ENCODE measurements at regions not wholly inside any gene's neighbourhood (a gene's known extent, or its start where the extent isn't known, plus 50 kb on each side); places are given as distances from the start of the nearest gene placed in this dataset.

DNA sequence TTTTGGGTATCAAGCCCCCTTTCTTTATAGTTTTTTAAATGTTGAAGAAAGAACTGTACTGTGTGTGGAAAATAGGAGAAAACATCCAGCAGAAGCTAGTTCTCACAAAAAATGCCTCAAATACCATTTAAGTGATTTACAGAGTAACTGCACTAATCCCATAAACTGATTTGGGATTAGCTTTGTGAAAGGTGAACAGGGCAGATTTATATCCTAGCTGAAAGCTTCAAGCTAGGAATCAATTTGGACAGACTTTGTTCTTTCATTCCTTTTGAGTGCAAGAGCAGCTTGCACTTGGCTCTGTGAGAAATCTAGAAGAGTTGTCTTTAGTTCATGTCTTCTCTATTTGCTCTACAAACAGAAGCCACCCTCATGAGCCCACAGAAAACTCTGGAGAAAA is 183.9 kb upstream of the VRK2 start:
- Histone ChIP-seq H3K9me2 (no peaks in the 10 kb centered on the region), H3K27ac (ENCODE audit: low read depth in 2 of 2, low read length in 1 of 2) (no peak overlapping the region), H3K4me2 (no peak overlapping the region), H3K9me3 (no peaks in the 10 kb centered on the region), H2AFZ (ENCODE audit: low read depth) (no peak overlapping the region), H3K4me3 (ENCODE audit: low read depth in 2 of 2, low read length in 1 of 2) (no peak overlapping the region), H3K36me3 (replicated peaks in 1 of 2; ENCODE audit: control insufficient read depth in 1 of 2, insufficient read depth in 2 of 2, low read length in 1 of 2) (no peaks in the 10 kb centered on the region), H4K20me1 (ENCODE audit: insufficient read depth) (no peaks in the 10 kb centered on the region), H3K79me2 (ENCODE audit: insufficient read depth) (no peaks in the 10 kb centered on the region), H3F3A (replicated peaks; ENCODE audit: insufficient read depth) (no peaks in the 10 kb centered on the region), H3K4me1 (ENCODE audit: control insufficient read depth in 1 of 2, insufficient read depth in 2 of 2, low read depth in 1 of 2, low read length in 1 of 2) (no peaks in the 10 kb centered on the region), H3K27me3 (ENCODE audit: insufficient read depth) (no peaks in the 10 kb centered on the region), H3K9ac (no peak overlapping the region)
- POLR2A ChIA-PET: no interaction called here
- TF ChIP-seq, protein P1, sequence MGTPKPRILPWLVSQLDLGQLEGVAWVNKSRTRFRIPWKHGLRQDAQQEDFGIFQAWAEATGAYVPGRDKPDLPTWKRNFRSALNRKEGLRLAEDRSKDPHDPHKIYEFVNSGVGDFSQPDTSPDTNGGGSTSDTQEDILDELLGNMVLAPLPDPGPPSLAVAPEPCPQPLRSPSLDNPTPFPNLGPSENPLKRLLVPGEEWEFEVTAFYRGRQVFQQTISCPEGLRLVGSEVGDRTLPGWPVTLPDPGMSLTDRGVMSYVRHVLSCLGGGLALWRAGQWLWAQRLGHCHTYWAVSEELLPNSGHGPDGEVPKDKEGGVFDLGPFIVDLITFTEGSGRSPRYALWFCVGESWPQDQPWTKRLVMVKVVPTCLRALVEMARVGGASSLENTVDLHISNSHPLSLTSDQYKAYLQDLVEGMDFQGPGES (IDR thresholded peaks at IDR 0.05; ENCODE audit: low read depth, low read length): no peak
- TF ChIP-seq EP300 (IDR thresholded peaks at IDR 0.05; ENCODE audit: borderline replicate concordance in 1 of 2, low read depth in 1 of 2, low read length in 1 of 2): no peak
- no peak for DNase-seq
- CTCF ChIA-PET: no interaction called here

DNA sequence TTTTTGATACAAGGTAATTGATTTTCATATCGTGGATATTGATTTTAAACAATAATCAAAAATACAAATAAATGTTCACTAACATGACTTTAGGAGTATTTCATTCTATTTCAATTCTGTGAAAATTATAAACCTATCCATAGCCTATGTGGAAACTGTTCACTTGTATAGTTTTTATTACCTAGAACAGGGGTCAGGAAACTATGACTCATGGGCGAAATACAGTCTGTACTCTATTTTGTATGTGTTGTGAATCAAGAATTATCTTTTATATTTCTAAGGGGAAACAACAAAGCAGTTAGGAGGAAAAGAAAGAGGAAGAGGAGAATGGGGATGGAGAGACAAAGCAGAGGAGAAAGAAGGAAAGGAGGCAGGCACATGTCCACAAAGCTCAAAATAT is 181.7 kb upstream of the VRK2 start:
- H3K4me3 ChIP-seq (ENCODE audit: low read depth in 2 of 2, low read length in 1 of 2): no peak overlapping the region
- DNase-seq: no peak
- TF ChIP-seq FOXJ3 (CRISPR knock-in tag; IDR thresholded peaks at IDR 0.05) (no peak), RXRA (IDR thresholded peaks at IDR 0.05; ENCODE audit: borderline replicate concordance, low read depth) (no peak), ELF1 (IDR thresholded peaks at IDR 0.05) (no peak), EZH2phosphoT487 (IDR thresholded peaks at IDR 0.05; ENCODE audit: borderline replicate concordance, low read depth) (no peak), POLR2AphosphoS5 (IDR thresholded peaks at IDR 0.05; ENCODE audit: low read depth, low read length) (no peak), SIN3A (IDR thresholded peaks at IDR 0.05; ENCODE audit: borderline replicate concordance, low read depth, low read length) (no peak), GABPA (IDR thresholded peaks at IDR 0.05; ENCODE audit: low read depth) (no peak)
- TF ChIP-seq, protein P2, sequence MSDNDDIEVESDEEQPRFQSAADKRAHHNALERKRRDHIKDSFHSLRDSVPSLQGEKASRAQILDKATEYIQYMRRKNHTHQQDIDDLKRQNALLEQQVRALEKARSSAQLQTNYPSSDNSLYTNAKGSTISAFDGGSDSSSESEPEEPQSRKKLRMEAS (IDR thresholded peaks at IDR 0.05; ENCODE audit: low read depth): no peak
- TF ChIP-seq, protein P3, sequence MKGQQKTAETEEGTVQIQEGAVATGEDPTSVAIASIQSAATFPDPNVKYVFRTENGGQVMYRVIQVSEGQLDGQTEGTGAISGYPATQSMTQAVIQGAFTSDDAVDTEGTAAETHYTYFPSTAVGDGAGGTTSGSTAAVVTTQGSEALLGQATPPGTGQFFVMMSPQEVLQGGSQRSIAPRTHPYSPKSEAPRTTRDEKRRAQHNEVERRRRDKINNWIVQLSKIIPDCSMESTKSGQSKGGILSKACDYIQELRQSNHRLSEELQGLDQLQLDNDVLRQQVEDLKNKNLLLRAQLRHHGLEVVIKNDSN (IDR thresholded peaks at IDR 0.05; ENCODE audit: borderline replicate concordance, low read depth): no peak
- TF ChIP-seq, protein P4, sequence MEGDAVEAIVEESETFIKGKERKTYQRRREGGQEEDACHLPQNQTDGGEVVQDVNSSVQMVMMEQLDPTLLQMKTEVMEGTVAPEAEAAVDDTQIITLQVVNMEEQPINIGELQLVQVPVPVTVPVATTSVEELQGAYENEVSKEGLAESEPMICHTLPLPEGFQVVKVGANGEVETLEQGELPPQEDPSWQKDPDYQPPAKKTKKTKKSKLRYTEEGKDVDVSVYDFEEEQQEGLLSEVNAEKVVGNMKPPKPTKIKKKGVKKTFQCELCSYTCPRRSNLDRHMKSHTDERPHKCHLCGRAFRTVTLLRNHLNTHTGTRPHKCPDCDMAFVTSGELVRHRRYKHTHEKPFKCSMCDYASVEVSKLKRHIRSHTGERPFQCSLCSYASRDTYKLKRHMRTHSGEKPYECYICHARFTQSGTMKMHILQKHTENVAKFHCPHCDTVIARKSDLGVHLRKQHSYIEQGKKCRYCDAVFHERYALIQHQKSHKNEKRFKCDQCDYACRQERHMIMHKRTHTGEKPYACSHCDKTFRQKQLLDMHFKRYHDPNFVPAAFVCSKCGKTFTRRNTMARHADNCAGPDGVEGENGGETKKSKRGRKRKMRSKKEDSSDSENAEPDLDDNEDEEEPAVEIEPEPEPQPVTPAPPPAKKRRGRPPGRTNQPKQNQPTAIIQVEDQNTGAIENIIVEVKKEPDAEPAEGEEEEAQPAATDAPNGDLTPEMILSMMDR (IDR thresholded peaks at IDR 0.05): no peak
- no peaks in the 10 kb centered on the region for H3K9me3 ChIP-seq
- no peaks in the 10 kb centered on the region for H3K9me2 ChIP-seq
- no peaks in the 10 kb centered on the region for H3K27me3 ChIP-seq (ENCODE audit: insufficient read depth)
- no peaks in the 10 kb centered on the region for H3F3A ChIP-seq (replicated peaks; ENCODE audit: insufficient read depth)
- CTCF ChIA-PET: no interaction called here
- no peak overlapping the region for H3K27ac ChIP-seq (ENCODE audit: low read depth in 2 of 2, low read length in 1 of 2)
- POLR2A ChIA-PET: no interaction called here
- no peaks in the 10 kb centered on the region for H3K36me3 ChIP-seq (replicated peaks in 1 of 2; ENCODE audit: control insufficient read depth in 1 of 2, insufficient read depth in 2 of 2, low read length in 1 of 2)
- H2AFZ ChIP-seq (ENCODE audit: low read depth): no peak overlapping the region
- 59% methylated on average over 2 of the region's 2 CpGs for WGBS (ENCODE audit: low lambda C conversion rate)
- no peaks in the 10 kb centered on the region for H3K79me2 ChIP-seq (ENCODE audit: insufficient read depth)
- H3K4me1 ChIP-seq (ENCODE audit: control insufficient read depth in 1 of 2, insufficient read depth in 2 of 2, low read depth in 1 of 2, low read length in 1 of 2): no peaks in the 10 kb centered on the region
- no peak overlapping the region for H3K4me2 ChIP-seq
- no peaks in the 10 kb centered on the region for H4K20me1 ChIP-seq (ENCODE audit: insufficient read depth)
- H3K9ac ChIP-seq: no peak overlapping the region
